Fibroblast of mammary gland (primary cell): ENCODE measurements at regions not wholly inside any gene's neighbourhood (a gene's known extent, or its start where the extent isn't known, plus 50 kb on each side); places are given as distances from the start of the nearest gene placed in this dataset.

Experiments
- DNase-seq: peaks from one replicate; pipeline ENCODE4 v3.0.0-alpha.2; 2010; ENCODE audit warnings: low read depth
- H3K4me3 ChIP-seq: 2 replicates; pipeline ENCODE4 v1.5.1; 2011; ENCODE audit warnings: low read depth, mild to moderate bottlenecking, low read length, moderate library complexity; ENCODE audit not compliant: control insufficient read depth
- TF ChIP-seq, protein P1 (sequence below): conservative IDR thresholded peaks from 2 replicates; pipeline ENCODE4 v1.5.1; 2011; ENCODE audit warnings: low read depth, low read length, inconsistent platforms; ENCODE audit not compliant: control insufficient read depth, insufficient read depth

DNA sequence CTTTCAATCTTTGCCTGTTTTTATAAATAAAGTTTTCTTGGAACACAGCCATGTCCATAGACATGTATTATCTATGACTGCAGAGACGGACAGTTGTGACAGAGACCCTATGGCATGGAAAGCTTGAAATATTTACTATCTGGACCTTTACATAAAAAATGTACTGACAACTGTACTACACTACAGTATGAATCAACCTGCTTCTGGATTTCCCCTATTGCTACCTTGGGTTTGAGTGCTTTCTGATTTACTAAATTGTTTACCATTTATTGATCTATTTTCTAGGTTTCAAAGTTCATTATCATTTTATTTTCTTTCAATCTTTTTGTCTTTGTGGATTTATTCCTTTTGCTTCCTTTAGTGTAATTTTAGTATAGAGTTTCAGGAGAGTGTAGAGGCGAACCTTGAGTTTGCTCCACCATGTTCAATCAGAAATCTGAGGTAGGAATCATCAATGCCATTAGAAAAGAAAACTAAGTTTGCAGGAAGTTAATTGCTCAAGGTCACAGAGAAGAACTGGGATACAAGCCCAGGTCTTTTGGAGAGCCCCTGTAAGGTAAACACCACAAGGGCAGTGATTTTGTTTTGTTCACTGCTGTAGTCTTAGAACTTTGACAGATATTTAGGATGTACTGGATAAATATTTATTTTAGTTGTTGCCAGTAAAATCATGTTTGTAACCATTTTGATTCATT is 352.8 kb upstream of the SYNCRIP start:
- DNase-seq, result no peak
- TF ChIP-seq, protein P1, sequence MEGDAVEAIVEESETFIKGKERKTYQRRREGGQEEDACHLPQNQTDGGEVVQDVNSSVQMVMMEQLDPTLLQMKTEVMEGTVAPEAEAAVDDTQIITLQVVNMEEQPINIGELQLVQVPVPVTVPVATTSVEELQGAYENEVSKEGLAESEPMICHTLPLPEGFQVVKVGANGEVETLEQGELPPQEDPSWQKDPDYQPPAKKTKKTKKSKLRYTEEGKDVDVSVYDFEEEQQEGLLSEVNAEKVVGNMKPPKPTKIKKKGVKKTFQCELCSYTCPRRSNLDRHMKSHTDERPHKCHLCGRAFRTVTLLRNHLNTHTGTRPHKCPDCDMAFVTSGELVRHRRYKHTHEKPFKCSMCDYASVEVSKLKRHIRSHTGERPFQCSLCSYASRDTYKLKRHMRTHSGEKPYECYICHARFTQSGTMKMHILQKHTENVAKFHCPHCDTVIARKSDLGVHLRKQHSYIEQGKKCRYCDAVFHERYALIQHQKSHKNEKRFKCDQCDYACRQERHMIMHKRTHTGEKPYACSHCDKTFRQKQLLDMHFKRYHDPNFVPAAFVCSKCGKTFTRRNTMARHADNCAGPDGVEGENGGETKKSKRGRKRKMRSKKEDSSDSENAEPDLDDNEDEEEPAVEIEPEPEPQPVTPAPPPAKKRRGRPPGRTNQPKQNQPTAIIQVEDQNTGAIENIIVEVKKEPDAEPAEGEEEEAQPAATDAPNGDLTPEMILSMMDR, result no peak
- no peak overlapping the region for H3K4me3 ChIP-seq

- TF ChIP-seq, protein P1, result no peak
- DNase-seq, result no peak
- H3K4me3 ChIP-seq, result no peak overlapping the region
Observed at GRCh38 chr6:85986681-85987080, 344.0 kb upstream of the SYNCRIP start.

DNA sequence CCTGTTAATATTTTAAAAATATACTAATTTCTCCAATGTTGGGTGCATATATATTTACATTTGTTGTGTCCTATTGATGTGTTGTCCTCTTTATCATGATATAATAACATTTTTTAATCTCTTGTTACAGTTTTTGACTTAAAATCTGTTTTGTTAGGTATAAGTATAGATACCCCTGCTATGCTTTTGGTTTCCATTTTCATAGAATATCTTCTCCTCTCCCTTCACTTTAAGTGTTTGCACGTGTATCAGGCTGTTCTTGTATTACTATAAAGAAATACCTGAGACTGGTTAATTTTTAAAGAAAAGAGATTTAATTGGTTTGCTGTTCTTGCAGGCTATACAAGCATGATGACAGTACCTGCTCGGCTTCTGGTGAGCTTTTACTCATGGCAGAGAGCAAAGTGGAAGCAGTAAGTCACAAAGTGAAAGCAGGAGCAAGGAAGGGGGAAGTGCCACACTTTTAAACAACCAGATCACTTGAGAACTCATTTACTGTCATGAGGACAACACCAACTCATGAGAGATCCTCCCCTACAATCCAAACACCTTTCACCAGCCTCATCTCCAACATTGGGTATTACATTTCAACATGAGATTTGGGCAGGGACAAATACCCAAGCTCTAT is 340.5 kb upstream of the SYNCRIP start:
- no peak overlapping the region for H3K4me3 ChIP-seq
- DNase-seq, result no peak
- TF ChIP-seq, protein P1, result no peak

GRCh38 chr6:85977661-85978060 is 335.0 kb upstream of the SYNCRIP start:
- DNase-seq, result no peak
- TF ChIP-seq, protein P1, result no peak
- no peak overlapping the region for H3K4me3 ChIP-seq

- DNase-seq, result no peak
- no peak overlapping the region for H3K4me3 ChIP-seq
- TF ChIP-seq, protein P1, result no peak
Observed at GRCh38 chr6:85975957-85976356, 333.3 kb upstream of the SYNCRIP start.

DNA sequence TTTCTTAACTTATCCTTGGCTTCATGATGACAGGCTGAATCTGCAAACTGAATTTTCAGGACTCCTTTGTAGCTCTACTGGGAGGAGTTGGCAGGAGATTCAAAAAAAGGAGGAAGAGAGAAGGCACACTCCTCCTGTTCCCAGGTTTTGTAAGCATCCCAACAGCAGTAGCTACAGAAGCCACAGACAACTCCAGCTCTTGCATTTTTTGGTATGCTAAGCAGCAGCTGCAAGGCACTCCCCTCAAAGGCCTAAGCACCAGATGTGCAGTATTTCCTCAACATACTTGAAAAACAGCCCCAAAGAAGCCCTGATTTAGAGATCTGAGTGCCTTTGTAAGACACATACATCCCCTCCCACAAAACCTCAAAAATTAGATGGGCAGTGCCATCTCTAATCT is 328.6 kb upstream of the SYNCRIP start:
- no peak overlapping the region for H3K4me3 ChIP-seq
- TF ChIP-seq, protein P1, result no peak
- DNase-seq, result no peak

DNA sequence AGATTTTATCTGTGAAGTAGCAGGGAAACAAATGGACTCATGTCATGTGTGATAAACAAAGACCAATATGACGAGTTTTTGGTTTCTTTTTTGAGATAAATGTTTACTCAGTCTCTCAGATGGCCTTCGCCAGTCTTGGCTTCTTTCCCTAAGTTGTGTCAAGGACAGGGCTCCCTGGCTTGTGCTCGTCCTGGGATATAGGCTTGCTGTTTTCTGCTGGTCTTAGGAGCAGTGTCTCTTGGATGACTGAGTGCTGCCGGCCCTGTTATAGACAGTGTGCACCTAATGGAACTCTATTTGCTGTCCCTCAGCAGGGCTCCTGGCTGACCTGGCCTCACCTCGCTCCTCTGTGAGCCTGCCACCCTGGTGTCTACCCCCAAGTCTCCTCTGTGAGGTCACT is 324.1 kb upstream of the SYNCRIP start:
- TF ChIP-seq, protein P1, result no peak
- no peak for DNase-seq
- H3K4me3 ChIP-seq, result no peak overlapping the region
